AG09319 (cell line): ENCODE measurements at regions not wholly inside any gene's neighbourhood (a gene's known extent, or its start where the extent isn't known, plus 50 kb on each side); places are given as distances from the start of the nearest gene placed in this dataset.
A peak's percentile ranks its signal among the peaks of the same experiment; 100 is the strongest.
"Not testable (repeated sequence)": the region's sequence is repeated elsewhere in the genome, so short reads cannot be mapped to it uniquely, and the experiment has no call there.

Source experiments
- DNase-seq: peaks from one replicate; pipeline ENCODE4 v3.0.0-alpha.2; 2010; ENCODE audit warnings: low read depth; ENCODE audit errors: extremely low read depth
- CTCF ChIP-seq: IDR thresholded peaks from 2 replicates; pipeline ENCODE4 v1.5.1; 2011; ENCODE audit warnings: low read depth, mild to moderate bottlenecking, inconsistent platforms, low read length, moderate library complexity

- no peak for TF ChIP-seq CTCF
- no peak for DNase-seq
Measured at GRCh38 chr3:197398286-197398878, 100.0 kb upstream of the DLG1 start.

GRCh38 chr3:197397838-197398237, 99.4 kb upstream of the DLG1 start:
- no peak for DNase-seq
- no peak for TF ChIP-seq CTCF

- peak; percentile 76 for DNase-seq
- TF ChIP-seq CTCF = no peak
Measured at GRCh38 chr3:197394464-197395321, 96.3 kb upstream of the DLG1 start.

- not testable (repeated sequence) for DNase-seq
Measured at GRCh38 chr3:197394126-197394463, 95.7 kb upstream of the DLG1 start.

GRCh38 chr3:197393711-197394110, 95.3 kb upstream of the DLG1 start:
- no peak for TF ChIP-seq CTCF
- no peak for DNase-seq

GRCh38 chr3:197392961-197393360, 94.5 kb upstream of the DLG1 start:
- TF ChIP-seq CTCF = no peak

GRCh38 chr3:197381371-197381770, 83.0 kb upstream of the DLG1 start:
- no peak for DNase-seq
- TF ChIP-seq CTCF = no peak

More at GRCh38 chr3:197392961-197393360, 94.5 kb upstream of the DLG1 start:
- no peak for DNase-seq
